OCI-LY1 (cell line): ENCODE measurements at regions not wholly inside any gene's neighbourhood (a gene's known extent, or its start where the extent isn't known, plus 50 kb on each side); places are given as distances from the start of the nearest gene placed in this dataset.

ENCODE experiments used
- H2AFZ ChIP-seq: fragments of 200-600 bp; sonication (generic), shearing (Covaris generic); 2 replicates; pipeline ENCODE4 v1.6.0; 2014; ENCODE audit warnings: antibody characterized with exemption, mild to moderate bottlenecking, low read length
- H3F3A ChIP-seq: fragments of 200-600 bp; sonication (generic), shearing (Covaris generic); 2 replicates; pipeline ENCODE4 v1.6.0; 2014; ENCODE audit warnings: mild to moderate bottlenecking, antibody characterized with exemption, low read length, moderate library complexity; ENCODE audit not compliant: insufficient read depth
- H3K27ac ChIP-seq: fragments of 200-600 bp; sonication (generic); 2 replicates; pipeline ENCODE4 v1.5.1; 2014; ENCODE audit warnings: low read length, mixed run types, mild to moderate bottlenecking, low read depth; ENCODE audit not compliant: poor library complexity, severe bottlenecking
- H3K27me3 ChIP-seq: fragments of 200-600 bp; sonication (generic); 2 replicates; pipeline ENCODE4 v1.6.0; 2014; ENCODE audit warnings: antibody characterized with exemption, mild to moderate bottlenecking, low read length, moderate library complexity; ENCODE audit not compliant: insufficient read depth
- H3K36me3 ChIP-seq: fragments of 200-600 bp; sonication (generic); 2 replicates; pipeline ENCODE4 v1.6.1; 2014; ENCODE audit warnings: mild to moderate bottlenecking, antibody characterized with exemption, low read length, moderate library complexity, mixed read lengths; ENCODE audit not compliant: insufficient read depth
- H3K4me1 ChIP-seq: fragments of 200-600 bp; sonication (generic); 2 replicates; pipeline ENCODE4 v1.5.1; 2014; ENCODE audit warnings: mild to moderate bottlenecking, low read length, moderate library complexity; ENCODE audit not compliant: insufficient read depth, severe bottlenecking
- H3K4me2 ChIP-seq: fragments of 200-600 bp; sonication (generic), shearing (Covaris generic); 2 replicates; pipeline ENCODE4 v1.6.1; 2014; ENCODE audit warnings: low read length
- H3K4me3 ChIP-seq: fragments of 200-600 bp; sonication (generic); 2 replicates; pipeline ENCODE4 v1.5.1; 2014; ENCODE audit warnings: low read length, low read depth, mild to moderate bottlenecking, mixed read lengths; ENCODE audit not compliant: poor library complexity, severe bottlenecking
- H3K79me2 ChIP-seq: fragments of 200-600 bp; shearing (Covaris generic); 2 replicates; pipeline ENCODE4 v1.6.1; 2016; ENCODE audit warnings: mixed run types, low read length, mixed read lengths; ENCODE audit not compliant: insufficient read depth
- H3K9ac ChIP-seq: fragments of 200-600 bp; sonication (generic), shearing (Covaris generic); 2 replicates; pipeline ENCODE4 v1.6.1; 2014; ENCODE audit warnings: mild to moderate bottlenecking, low read length, mixed read lengths
- H3K9me2 ChIP-seq: fragments of 200-600 bp; sonication (generic), shearing (Covaris generic); 2 replicates; pipeline ENCODE4 v1.6.1; 2014; ENCODE audit warnings: low read depth, mild to moderate bottlenecking, low read length, mixed read lengths
- H3K9me3 ChIP-seq: fragments of 200-600 bp; shearing (Covaris generic); 2 replicates; pipeline ENCODE4 v1.6.1; 2014; ENCODE audit warnings: low read length, mixed read lengths
- H4K20me1 ChIP-seq: fragments of 200-600 bp; sonication (generic), shearing (Covaris generic); 2 replicates; pipeline ENCODE4 v1.6.0; 2016; ENCODE audit warnings: mild to moderate bottlenecking, low read length; ENCODE audit not compliant: insufficient read depth
- CTCF ChIP-seq: fragments of 200-600 bp; sonication (generic), shearing (Covaris generic); IDR thresholded peaks from 2 replicates; pipeline ENCODE4 v1.5.1; 2017; ENCODE audit warnings: mild to moderate bottlenecking, antibody characterized with exemption, low read length, moderate library complexity, mixed read lengths
- EZH2 ChIP-seq: fragments of 200-600 bp; sonication (generic), shearing (Covaris generic); IDR thresholded peaks from 2 replicates; pipeline ENCODE4 v1.8.0; 2017; ENCODE audit warnings: borderline replicate concordance, mixed run types, mild to moderate bottlenecking, antibody characterized with exemption, low read length, moderate library complexity, mixed read lengths

- H3F3A ChIP-seq = no peaks in the 10 kb centered on the region
- no peaks in the 10 kb centered on the region for H3K4me1 ChIP-seq
- H3K9ac ChIP-seq = no peak overlapping the region
- H3K27ac ChIP-seq = no peak overlapping the region
- H2AFZ ChIP-seq = no peak overlapping the region
- no peaks in the 10 kb centered on the region for H3K79me2 ChIP-seq
- H3K9me3 ChIP-seq = no peaks in the 10 kb centered on the region
- no peak overlapping the region for H3K4me2 ChIP-seq
- H3K27me3 ChIP-seq = no peaks in the 10 kb centered on the region; the same call in 1 of the 2 replicates
- H4K20me1 ChIP-seq = no peaks in the 10 kb centered on the region
- TF ChIP-seq EZH2 = no peak
- no peak for TF ChIP-seq CTCF
- H3K9me2 ChIP-seq = no peaks in the 10 kb centered on the region
- H3K36me3 ChIP-seq = no peaks in the 10 kb centered on the region
- no peak overlapping the region for H3K4me3 ChIP-seq
Measured at GRCh38 chr2:21280793-21281192, 157.0 kb downstream of the TDRD15 start.

GRCh38 chr2:21281384-21281783, 157.6 kb downstream of the TDRD15 start:
- H3K27ac ChIP-seq = no peak overlapping the region
- no peak overlapping the region for H2AFZ ChIP-seq
- H3K9me3 ChIP-seq = no peaks in the 10 kb centered on the region
- no peaks in the 10 kb centered on the region for H3K36me3 ChIP-seq
- H3K4me3 ChIP-seq = no peak overlapping the region
- H3K79me2 ChIP-seq = no peaks in the 10 kb centered on the region
- H3K4me2 ChIP-seq = no peak overlapping the region
- H4K20me1 ChIP-seq = no peaks in the 10 kb centered on the region
- H3F3A ChIP-seq = no peaks in the 10 kb centered on the region
- no peak for TF ChIP-seq CTCF
- no peak for TF ChIP-seq EZH2
- H3K9ac ChIP-seq = no peak overlapping the region
- H3K4me1 ChIP-seq = no peaks in the 10 kb centered on the region
- no peaks in the 10 kb centered on the region; the same call in 1 of the 2 replicates for H3K27me3 ChIP-seq
- no peaks in the 10 kb centered on the region for H3K9me2 ChIP-seq

- no peaks in the 10 kb centered on the region for H3K9me2 ChIP-seq
- H3K36me3 ChIP-seq = no peaks in the 10 kb centered on the region
- H2AFZ ChIP-seq = no peak overlapping the region
- no peaks in the 10 kb centered on the region; the same call in 1 of the 2 replicates for H3K27me3 ChIP-seq
- no peaks in the 10 kb centered on the region for H4K20me1 ChIP-seq
- no peaks in the 10 kb centered on the region for H3F3A ChIP-seq
- H3K4me3 ChIP-seq = no peak overlapping the region
- H3K9ac ChIP-seq = no peak overlapping the region
- no peaks in the 10 kb centered on the region for H3K4me1 ChIP-seq
- H3K27ac ChIP-seq = no peak overlapping the region
- H3K4me2 ChIP-seq = no peak overlapping the region
- TF ChIP-seq EZH2 = no peak
- TF ChIP-seq CTCF = no peak
- H3K79me2 ChIP-seq = no peaks in the 10 kb centered on the region
- H3K9me3 ChIP-seq = no peaks in the 10 kb centered on the region
Measured at GRCh38 chr2:21281791-21282514, 158.2 kb downstream of the TDRD15 start.
